IMR-90 (cell line): ENCODE measurements at regions not wholly inside any gene's neighbourhood (a gene's known extent, or its start where the extent isn't known, plus 50 kb on each side); places are given as distances from the start of the nearest gene placed in this dataset.

Experiments used
- ATAC-seq: fragments of 200-7000 bp; cut with Tn5 transposase; 2 replicates; pipeline ENCODE4 v1.9.1; 2020; ENCODE audit warnings: low read depth, mild to moderate bottlenecking, moderate library complexity
- BruUV-seq: library from RNA; stranded (reverse); fragments of 400-500 nt; replicated peaks from 2 replicates; lab custom pipeline; 2021; lab: Mats Ljungman, UMichigan
- CTCF ChIA-PET: fragments of 300-600 bp; formaldehyde crosslinking; extraction: SDS; loops from one replicate; lab custom pipeline; 2021; ENCODE audit warnings: antibody characterized with exemption; lab: Yijun Ruan, JAX
- POLR2A ChIA-PET: fragments of 300-600 bp; sonication (Branson Sonifier 250); formaldehyde crosslinking; loops from one replicate; lab custom pipeline; 2022; ENCODE audit warnings: antibody characterized with exemption; ENCODE audit not compliant: unreplicated experiment; lab: Charles Lee
- DNase-seq: peaks from one replicate; pipeline ENCODE4 v3.0.0; 2013
- H2AFZ ChIP-seq: replicated peaks from 2 replicates; pipeline ENCODE3; 2013; ENCODE audit warnings: low read length, mild to moderate bottlenecking; ENCODE audit not compliant: poor library complexity
- H2AK5ac ChIP-seq: 2 replicates; pipeline ENCODE4 v1.6.1; 2013; ENCODE audit warnings: low read depth, low read length, inconsistent platforms
- H2AK9ac ChIP-seq: replicated peaks from 2 replicates; pipeline ENCODE3; 2013; ENCODE audit warnings: mild to moderate bottlenecking, low read depth, low read length, moderate library complexity; ENCODE audit not compliant: poor library complexity
- H2BK120ac ChIP-seq: 2 replicates; pipeline ENCODE4 v1.6.1; 2013; ENCODE audit warnings: low read depth, low read length, inconsistent platforms
- H2BK15ac ChIP-seq: 3 replicates; pipeline ENCODE4 v1.6.1; 2013; ENCODE audit warnings: low read depth, low read length, inconsistent platforms
- H2BK20ac ChIP-seq: 2 replicates; pipeline ENCODE4 v1.6.1; 2013; ENCODE audit warnings: low read depth, mild to moderate bottlenecking, inconsistent platforms, low read length, moderate library complexity
- H2BK5ac ChIP-seq: 2 replicates; pipeline ENCODE4 v1.6.1; 2013; ENCODE audit warnings: mild to moderate bottlenecking, low read depth, low read length, inconsistent platforms; ENCODE audit not compliant: poor library complexity, severe bottlenecking
- H3K14ac ChIP-seq: replicated peaks from 2 replicates; pipeline ENCODE4 v1.6.1; 2013; ENCODE audit warnings: low read depth, low read length, inconsistent platforms
- H3K18ac ChIP-seq: 2 replicates; pipeline ENCODE4 v1.6.1; 2013; ENCODE audit warnings: low read depth, low read length, control low read depth
- H3K23ac ChIP-seq: 2 replicates; pipeline ENCODE4 v1.6.1; 2013; ENCODE audit warnings: low read depth, low read length, inconsistent platforms
- H3K27ac ChIP-seq: 2 replicates; pipeline ENCODE4 v1.5.1; 2013; ENCODE audit warnings: mild to moderate bottlenecking, control low read depth, low read length; ENCODE audit not compliant: insufficient read depth
- H3K27me3 ChIP-seq: 2 replicates; pipeline ENCODE4 v1.6.1; 2013; ENCODE audit warnings: low read length; ENCODE audit not compliant: control insufficient read depth, insufficient read depth
- H3K36me3 ChIP-seq: 2 replicates; pipeline ENCODE4 v1.6.1; 2013; ENCODE audit warnings: low read length, mixed read lengths; ENCODE audit not compliant: control insufficient read depth, insufficient read depth
- H3K4ac ChIP-seq: 2 replicates; pipeline ENCODE4 v1.6.1; 2013; ENCODE audit warnings: low read depth, low read length, inconsistent platforms
- H3K4me1 ChIP-seq: 2 replicates; pipeline ENCODE4 v1.6.1; 2013; ENCODE audit warnings: low read length, mixed read lengths; ENCODE audit not compliant: control insufficient read depth, insufficient read depth
- H3K4me2 ChIP-seq: 2 replicates; pipeline ENCODE4 v1.6.1; 2013; ENCODE audit warnings: low read depth, mild to moderate bottlenecking, control low read depth, low read length, moderate library complexity
- H3K4me3 ChIP-seq: 2 replicates; pipeline ENCODE4 v1.5.1; 2013; ENCODE audit warnings: low read depth, mild to moderate bottlenecking, control low read depth, low read length, moderate library complexity; ENCODE audit not compliant: insufficient read depth
- H3K56ac ChIP-seq: 2 replicates; pipeline ENCODE4 v1.6.1; 2013; ENCODE audit warnings: low read length, inconsistent platforms; ENCODE audit not compliant: insufficient read depth; ENCODE audit errors: extremely low read depth
- H3K79me1 ChIP-seq, 2 experiments: 2 replicates each; pipeline ENCODE4 v1.6.1; 2013; ENCODE audit warnings: low read length in 2 of 2, inconsistent platforms in 1 of 2, low read depth in 1 of 2
- H3K9ac ChIP-seq: 2 replicates; pipeline ENCODE4 v1.6.1; 2013; ENCODE audit warnings: low read depth, low read length, control low read depth
- H3K9me1 ChIP-seq: 2 replicates; pipeline ENCODE4 v1.6.1; 2013; ENCODE audit warnings: low read length, inconsistent platforms; ENCODE audit not compliant: insufficient read depth
- H3K9me3 ChIP-seq: 2 replicates; pipeline ENCODE4 v1.6.1; 2013; ENCODE audit warnings: low read length; ENCODE audit not compliant: control insufficient read depth, insufficient read depth
- H4K20me1 ChIP-seq: 2 replicates; pipeline ENCODE4 v1.6.1; 2013; ENCODE audit warnings: low read length, inconsistent platforms; ENCODE audit not compliant: insufficient read depth
- H4K5ac ChIP-seq: 2 replicates; pipeline ENCODE4 v1.6.1; 2013; ENCODE audit warnings: mild to moderate bottlenecking, low read depth, low read length, control low read depth
- H4K8ac ChIP-seq, 2 experiments: 2 replicates each; pipeline ENCODE4 v1.6.1; 2013; ENCODE audit warnings: low read depth in 2 of 2, low read length in 2 of 2, control low read depth in 1 of 2, inconsistent platforms in 1 of 2
- H4K91ac ChIP-seq: 2 replicates; pipeline ENCODE4 v1.6.1; 2013; ENCODE audit warnings: low read depth, low read length, inconsistent platforms; ENCODE audit not compliant: insufficient read depth
- BHLHE40 ChIP-seq: fragments of 150-350 bp; IDR thresholded peaks from 2 replicates; pipeline ENCODE4 v1.6.1; 2016; ENCODE audit warnings: mild to moderate bottlenecking, low read depth, low read length
- CEBPB ChIP-seq: IDR thresholded peaks from 2 replicates; pipeline ENCODE4 v1.6.1; 2012; ENCODE audit warnings: low read depth, low read length, improper control_type of control experiment
- CTCF ChIP-seq: conservative IDR thresholded peaks from 2 replicates; pipeline ENCODE4 v1.5.1; 2012; ENCODE audit warnings: mild to moderate bottlenecking, low read depth, low read length, improper control_type of control experiment
- ELK1 ChIP-seq: fragments of 150-350 bp; IDR thresholded peaks from 2 replicates; pipeline ENCODE4 v1.6.1; 2016; ENCODE audit warnings: low read depth, mild to moderate bottlenecking, low read length, moderate library complexity, borderline replicate concordance
- MXI1 ChIP-seq: IDR thresholded peaks from 2 replicates; pipeline ENCODE4 v1.6.1; 2012; ENCODE audit warnings: low read depth, mild to moderate bottlenecking, low read length, moderate library complexity, borderline replicate concordance
- POLR2A ChIP-seq: IDR thresholded peaks from 2 replicates; pipeline ENCODE4 v1.6.1; 2012; ENCODE audit warnings: mild to moderate bottlenecking, low read depth, low read length
- RAD21 ChIP-seq: IDR thresholded peaks from 2 replicates; pipeline ENCODE4 v1.6.1; 2012; ENCODE audit warnings: low read length, improper control_type of control experiment
- RCOR1 ChIP-seq: IDR thresholded peaks from 2 replicates; pipeline ENCODE4 v1.6.1; 2012; ENCODE audit warnings: mild to moderate bottlenecking, low read length, improper control_type of control experiment; ENCODE audit not compliant: insufficient replicate concordance
- SMC3 ChIP-seq: fragments of 150-350 bp; IDR thresholded peaks from 2 replicates; pipeline ENCODE4 v1.6.1; 2016; ENCODE audit warnings: low read depth, mild to moderate bottlenecking, antibody characterized with exemption, low read length, moderate library complexity
- USF2 ChIP-seq: fragments of 150-350 bp; IDR thresholded peaks from 2 replicates; pipeline ENCODE4 v1.6.1; 2017; ENCODE audit warnings: mild to moderate bottlenecking, antibody characterized with exemption, low read length, low read depth
- WGBS, 2 experiments: methylation state at CpG; one replicate each; pipeline versions ENCODE4 v1.1.5 to v1.1.7; 2013; ENCODE audit warnings: missing lambda C conversion rate in 2 of 2; ENCODE audit not compliant: insufficient read length in 1 of 2; ENCODE audit errors: extremely low coverage in 2 of 2; 5-methylcytosine and 5-hydroxymethylcytosine counted together
- dilution Hi-C: fragments of 300-500 bp; cut with HindIII; formaldehyde crosslinking; loops from one replicate; pipeline ENCODE4 v1.14.3; 2018; ENCODE audit warnings: low sequenced_read_pairs; ENCODE audit not compliant: unreplicated experiment
- in situ Hi-C: fragments of 300-500 bp; cut with MboI; formaldehyde crosslinking; loops from 3 replicates; pipeline ENCODE4 v1.14.3; 2019; ENCODE audit warnings: low sequenced_read_pairs, inconsistent platforms, mixed read lengths
- intact Hi-C: fragments of 100-400 bp; cut with micrococcal nuclease; formaldehyde crosslinking; loops from 2 replicates; pipeline ENCODE4 v1.10.0; 2022

GRCh38 chr10:128881086-128881485, 586.0 kb upstream of the MGMT start:
- peaks cover 50% of the 10 kb centered on the region for H3K9me3 ChIP-seq

More at GRCh38 chr10:128881086-128881485, 586.0 kb upstream of the MGMT start:
- Histone ChIP-seq H3K18ac (no peak overlapping the region), H2AFZ (no peak overlapping the region), H2BK5ac (no peak overlapping the region), H3K23ac (no peak overlapping the region), H3K27ac (no peak overlapping the region), H4K8ac (no peak overlapping the region), H3K36me3 (no peaks in the 10 kb centered on the region), H3K56ac (no peak overlapping the region), H3K4me1 (no peaks in the 10 kb centered on the region), H4K20me1 (no peaks in the 10 kb centered on the region), H2BK120ac (no peak overlapping the region), H2BK20ac (no peak overlapping the region), H3K27me3 (no peaks in the 10 kb centered on the region), H3K4me3 (no peak overlapping the region), H3K9me1 (no peaks in the 10 kb centered on the region), H3K79me1 (no peaks in the 10 kb centered on the region), H2AK9ac (no peak overlapping the region), H3K9ac (no peak overlapping the region), H3K14ac (no peak overlapping the region), H2BK15ac (no peak overlapping the region), H2AK5ac (no peak overlapping the region), H3K4me2 (no peak overlapping the region), H4K91ac (no peak overlapping the region), H4K5ac (no peak overlapping the region), H3K4ac (no peak overlapping the region)
- WGBS, 2 experiments = 38% methylated on average over 3 of the region's 3 CpGs; no CpG with 5 or more reads in 1 of the 2 experiments
- in situ Hi-C loops (no loop called here), dilution Hi-C loops (no loop called here), intact Hi-C loops (no loop called here)
- BruUV-seq = no TSS peak
- DNase-seq (no peak), ATAC-seq (no peak)
- ChIA-PET CTCF (no interaction called here), POLR2A (no interaction called here)
- TF ChIP-seq CEBPB (no peak), RCOR1 (no peak), USF2 (no peak), BHLHE40 (no peak), RAD21 (no peak), POLR2A (no peak), CTCF (no peak), SMC3 (no peak), MXI1 (no peak), ELK1 (no peak)
